ENCODE measurements at regions not wholly inside any gene's neighbourhood (a gene's known extent, or its start where the extent isn't known, plus 50 kb on each side); places are given as distances from the start of the nearest gene placed in this dataset.
"Not testable (repeated sequence)": the region's sequence is repeated elsewhere in the genome, so short reads cannot be mapped to it uniquely, and the experiment has no call there.

DNA sequence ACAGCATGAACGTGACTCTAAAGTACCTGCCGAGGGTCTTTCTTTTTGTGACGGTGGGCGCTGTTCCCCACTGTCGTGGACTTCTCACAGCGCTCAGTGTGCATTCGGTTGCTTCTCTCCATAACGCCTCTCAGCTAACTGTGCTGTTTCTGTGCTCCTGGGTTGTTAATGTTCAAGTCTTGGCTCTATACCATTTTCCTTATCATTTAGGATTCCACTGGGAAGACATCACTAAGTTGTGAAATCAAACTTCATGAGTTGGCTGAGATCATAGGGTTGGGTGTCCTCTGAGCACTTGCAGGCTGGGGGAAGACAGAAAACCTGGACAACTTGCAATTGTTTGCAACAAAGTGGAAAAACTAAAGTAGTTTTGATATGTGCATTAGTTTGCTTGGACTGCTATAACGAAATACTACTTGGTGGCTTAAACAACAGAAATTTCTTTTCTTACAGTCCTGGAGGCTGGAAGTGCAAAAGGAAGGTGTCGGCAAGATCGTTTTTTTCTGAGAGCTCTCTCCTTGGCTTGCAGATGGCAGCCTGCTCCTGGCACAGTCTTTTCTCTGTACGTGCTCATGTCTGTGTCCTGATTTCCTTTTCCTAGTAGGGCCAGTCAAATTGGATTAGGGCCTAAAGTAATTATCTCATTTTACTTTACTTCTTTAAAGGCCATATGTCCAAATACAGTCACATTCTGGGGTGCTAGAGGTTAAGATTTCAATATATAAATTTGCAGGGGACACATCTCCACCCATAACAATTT is 270.0 kb upstream of the PLGLB2 start:
- not testable (repeated sequence) for DNase-seq (ENCODE audit: low read depth in 2 of 2, low spot score in 1 of 2)

DNA sequence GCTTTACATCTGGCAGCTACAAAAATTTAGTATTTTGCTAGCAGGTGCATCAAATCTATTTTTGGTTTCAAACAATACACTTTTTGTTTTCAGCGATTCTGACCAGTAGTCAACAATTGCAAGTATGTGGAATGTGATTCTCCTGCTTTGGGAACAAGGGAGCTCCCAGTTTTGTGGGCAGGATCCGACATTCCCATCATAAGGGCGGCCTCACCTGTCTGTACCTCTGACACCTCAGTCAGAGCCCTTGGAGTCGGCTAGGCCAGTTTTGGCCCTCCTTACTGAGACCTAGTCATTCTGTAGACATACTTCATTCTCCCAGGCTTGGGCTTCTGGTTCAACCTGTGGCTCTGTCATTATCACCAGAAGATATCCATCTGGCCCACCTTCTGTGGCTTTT is 269.0 kb upstream of the PLGLB2 start:
- DNase-seq (ENCODE audit: low read depth in 2 of 2, low spot score in 1 of 2), result not testable (repeated sequence)

DNA sequence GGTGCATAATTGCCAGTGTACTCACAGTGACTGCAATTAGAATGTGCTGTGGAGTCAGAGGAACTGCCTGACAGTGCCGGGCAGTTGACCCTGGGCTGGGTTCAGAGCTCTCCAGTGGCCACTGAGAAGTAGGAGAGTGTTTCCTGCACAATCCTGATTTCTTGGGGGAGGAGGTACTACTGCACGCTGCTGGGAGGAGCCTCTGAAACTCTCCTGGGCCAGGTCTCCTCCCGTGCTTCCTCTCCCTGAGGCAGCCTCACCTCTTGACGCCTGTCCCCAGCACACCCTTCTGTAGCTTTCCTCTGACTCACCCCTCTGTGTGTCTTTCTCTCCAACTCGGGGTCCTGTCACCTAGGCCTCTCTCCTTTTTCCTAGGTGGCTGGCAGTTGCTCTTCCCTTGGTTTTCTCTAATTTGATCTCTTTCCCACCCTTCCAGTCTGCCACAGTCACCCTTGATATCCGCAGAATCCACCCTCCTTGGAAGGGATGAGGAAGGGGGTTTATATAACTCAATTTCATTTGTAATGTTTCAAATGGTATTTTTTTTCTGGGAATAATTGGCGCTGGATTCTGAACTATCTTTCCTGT is 264.7 kb upstream of the PLGLB2 start:
- not testable (repeated sequence) for DNase-seq (ENCODE audit: low read depth in 2 of 2, low spot score in 1 of 2)

DNA sequence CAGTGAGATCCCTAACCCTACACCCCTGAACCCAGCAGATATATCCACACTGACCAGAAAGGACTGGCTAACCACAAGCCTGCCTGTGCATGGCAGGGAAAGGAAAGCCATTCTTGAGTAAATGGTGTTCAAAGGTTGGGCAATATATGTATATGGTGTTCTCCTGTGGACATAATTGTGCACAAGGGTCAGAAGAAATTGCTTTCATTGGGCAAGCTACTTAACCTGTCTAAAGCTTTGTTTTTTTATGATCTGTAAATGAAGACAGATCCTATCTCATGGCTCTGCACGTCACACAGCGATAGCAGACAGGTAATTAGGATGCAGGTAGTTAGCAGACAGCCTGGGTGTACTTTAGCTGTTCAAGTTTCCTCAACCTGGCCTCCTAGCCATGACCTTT is 263.5 kb upstream of the PLGLB2 start:
- not testable (repeated sequence) for DNase-seq (ENCODE audit: low read depth in 2 of 2, low spot score in 1 of 2)

DNA sequence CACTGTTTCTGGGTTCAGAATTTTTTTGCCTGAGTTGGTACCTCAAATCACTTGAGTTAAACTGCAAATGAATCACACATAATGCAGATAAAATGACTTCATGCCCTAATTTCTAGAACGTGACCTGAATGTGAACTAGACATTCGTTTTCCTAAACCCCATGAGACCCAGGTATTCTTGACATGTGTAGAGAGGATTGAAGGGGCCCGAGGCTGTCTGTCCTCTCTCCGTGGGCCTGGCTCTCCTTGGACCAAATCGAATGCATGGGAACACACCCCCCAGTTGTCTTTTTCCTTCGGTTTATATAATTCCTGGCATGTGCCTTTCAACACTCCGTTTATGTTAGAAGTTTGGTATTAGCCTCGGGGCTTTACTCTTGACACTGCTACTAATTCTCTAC is 262.4 kb upstream of the PLGLB2 start:
- DNase-seq (ENCODE audit: low read depth in 2 of 2, low spot score in 1 of 2), result not testable (repeated sequence)

DNA sequence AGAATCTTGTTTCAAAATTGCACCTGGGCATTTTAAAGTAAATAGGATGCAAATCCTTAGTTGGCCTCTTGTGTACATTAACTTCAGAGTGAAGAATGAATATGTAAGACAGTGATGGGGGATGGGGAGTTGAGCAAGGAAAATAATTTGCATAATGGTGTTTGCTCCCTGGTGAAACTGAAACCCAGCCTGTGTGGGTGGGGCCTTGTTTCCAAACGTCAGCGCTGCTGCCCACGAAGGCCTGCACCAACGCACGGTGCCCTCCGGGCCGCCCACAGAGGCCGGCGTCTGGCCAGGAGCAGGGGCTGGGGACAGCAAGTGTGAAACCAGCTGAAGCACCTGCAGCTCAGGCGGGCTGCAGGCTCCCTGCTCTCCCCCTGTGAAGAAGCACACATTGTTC is 262.0 kb upstream of the PLGLB2 start:
- DNase-seq (ENCODE audit: low read depth in 2 of 2, low spot score in 1 of 2), result not testable (repeated sequence)

DNA sequence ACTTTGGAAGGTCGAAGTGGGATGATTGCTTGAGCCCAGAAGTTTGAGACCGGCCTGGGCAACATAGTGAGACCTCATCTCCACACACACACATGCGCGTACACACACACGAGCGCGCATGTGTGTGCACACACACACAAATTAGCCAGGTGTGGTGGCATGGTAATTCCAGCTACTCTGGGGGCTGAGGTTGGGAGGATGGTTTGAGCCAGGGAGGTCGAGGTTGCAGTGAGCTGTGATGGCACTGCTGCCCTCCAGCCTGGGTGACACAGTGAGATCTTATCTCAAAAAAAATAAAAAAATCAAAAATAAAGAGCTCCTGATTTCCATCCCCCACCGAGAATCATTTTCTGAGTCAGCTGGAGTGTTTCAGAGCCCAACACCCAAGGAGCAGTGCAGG is 261.5 kb upstream of the PLGLB2 start:
- not testable (repeated sequence) for DNase-seq (ENCODE audit: low read depth in 2 of 2, low spot score in 1 of 2)

DNA sequence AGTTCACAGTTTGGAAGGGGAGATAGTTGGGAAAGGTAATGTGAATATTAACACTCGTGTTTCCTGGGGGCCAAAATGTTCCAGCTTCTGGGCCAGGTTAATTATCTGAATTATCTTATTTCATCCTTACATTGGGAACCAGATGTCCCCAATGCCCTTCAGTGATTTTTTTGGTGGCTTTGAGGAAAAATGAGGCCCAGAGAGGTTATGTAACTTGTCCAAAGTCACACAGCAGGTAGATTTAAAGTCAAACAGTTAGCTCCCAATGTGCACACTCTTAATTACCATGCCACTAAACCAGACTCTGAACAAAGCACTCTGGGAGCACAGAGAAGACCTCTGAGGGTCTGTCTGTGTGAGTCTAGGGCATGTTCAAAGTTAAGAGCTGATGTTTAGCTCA is 259.9 kb upstream of the PLGLB2 start:
- DNase-seq (ENCODE audit: low read depth in 2 of 2, low spot score in 1 of 2), result not testable (repeated sequence)

DNA sequence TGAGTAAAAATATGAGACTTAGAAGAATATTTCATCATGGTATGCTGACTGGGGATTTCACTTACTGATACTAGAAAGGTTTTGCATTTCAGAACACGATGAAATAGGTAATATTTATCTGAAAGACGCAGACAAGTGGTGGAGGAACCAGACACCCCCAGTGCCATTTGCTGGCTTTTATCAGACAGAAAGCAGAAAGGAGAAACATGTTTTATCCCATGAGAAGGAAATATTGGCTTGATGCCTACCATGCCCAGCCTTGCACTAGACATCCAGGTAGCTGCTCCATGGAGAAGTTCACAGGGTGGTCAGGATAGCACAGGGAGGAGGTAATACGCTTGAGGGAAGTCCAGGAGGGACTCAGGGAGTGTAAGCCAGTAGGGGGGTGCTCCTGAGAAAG is 258.9 kb upstream of the PLGLB2 start:
- DNase-seq (ENCODE audit: low read depth in 2 of 2, low spot score in 1 of 2), result not testable (repeated sequence)

DNA sequence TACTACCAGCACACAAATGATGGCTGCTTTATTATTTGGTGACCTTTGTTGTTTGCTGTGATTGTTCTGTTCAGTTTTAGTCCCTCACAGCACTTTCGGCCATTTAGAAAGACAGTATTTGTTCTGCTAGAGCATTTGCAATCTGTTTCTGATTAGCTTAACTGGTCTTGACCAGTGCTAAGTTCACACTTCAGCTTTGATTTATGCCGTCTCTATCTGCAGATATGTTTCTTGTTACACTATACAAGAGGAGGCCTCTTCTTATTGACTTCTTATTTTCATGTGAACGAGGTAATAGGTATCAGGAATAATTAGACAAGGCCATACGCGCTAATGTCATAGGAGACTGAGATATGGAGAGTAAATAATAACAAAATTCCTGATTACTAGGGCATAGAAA is 253.0 kb upstream of the PLGLB2 start:
- not testable (repeated sequence) for DNase-seq (ENCODE audit: low read depth in 2 of 2, low spot score in 1 of 2)

DNA sequence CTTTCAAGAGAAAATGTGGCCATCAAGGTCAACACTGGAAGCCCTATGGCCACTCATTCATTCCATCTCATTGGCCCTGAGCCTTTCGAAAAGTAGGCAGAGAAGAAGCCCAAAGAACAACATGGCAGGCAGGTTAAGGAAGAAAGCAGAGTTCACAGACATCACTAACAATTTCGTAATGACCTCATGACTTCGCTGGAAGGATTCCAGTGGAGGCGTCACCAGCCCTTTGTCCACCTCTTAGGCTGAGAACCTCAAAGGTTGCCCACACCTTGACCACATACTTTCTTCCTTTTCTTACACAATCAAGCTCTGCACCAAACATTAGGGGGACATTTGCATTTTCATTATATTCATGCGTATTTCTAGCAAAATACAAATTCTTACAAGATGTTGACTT is 252.4 kb upstream of the PLGLB2 start:
- DNase-seq (ENCODE audit: low read depth in 2 of 2, low spot score in 1 of 2), result not testable (repeated sequence)

DNA sequence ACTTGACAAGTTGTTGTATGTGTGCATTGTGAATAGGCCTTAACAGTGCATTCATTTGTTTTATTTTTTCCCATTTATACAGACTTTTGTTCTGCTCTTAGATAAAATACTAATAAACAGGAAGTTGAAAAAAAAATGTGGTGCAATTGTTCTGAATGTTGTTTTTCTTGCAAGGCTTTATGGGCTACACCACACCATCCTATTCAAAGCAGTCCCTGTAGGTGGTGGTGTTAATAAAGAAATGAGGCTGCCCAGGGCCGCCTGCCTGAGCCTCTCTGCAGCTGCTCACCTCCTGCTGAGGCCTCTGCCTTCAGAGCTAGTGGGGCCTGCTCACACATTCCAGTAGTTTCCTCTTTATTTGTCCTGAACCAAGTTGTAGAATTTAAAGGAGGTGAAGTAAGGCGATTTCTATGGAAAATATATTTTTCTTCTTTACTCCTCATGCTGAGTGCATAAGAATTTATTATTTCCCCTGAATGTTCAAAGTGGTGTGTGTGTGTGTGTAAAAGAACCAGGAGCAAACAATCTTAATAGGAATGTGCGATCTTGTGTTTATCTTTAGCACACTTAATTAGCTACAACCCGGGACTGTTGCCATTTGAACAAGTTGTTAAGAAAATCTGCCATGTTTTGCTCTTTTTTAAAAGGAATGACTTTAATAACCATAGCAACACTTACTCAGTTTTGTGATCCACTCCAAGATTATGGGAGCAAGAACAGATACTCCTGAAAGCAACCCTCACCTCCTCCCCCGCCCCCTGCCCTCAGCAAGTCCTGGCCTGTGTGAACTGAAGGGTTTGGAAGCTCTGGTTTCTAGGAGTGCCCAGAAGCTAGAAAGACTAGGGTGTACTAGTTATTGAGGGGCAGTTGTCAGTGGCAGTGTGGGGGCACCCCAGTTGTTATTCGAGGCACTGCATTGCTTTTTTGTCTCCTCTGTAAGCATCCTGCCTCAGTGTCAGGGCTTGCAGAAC is 251.6 kb upstream of the PLGLB2 start:
- DNase-seq (ENCODE audit: low read depth in 2 of 2, low spot score in 1 of 2), result not testable (repeated sequence)

DNA sequence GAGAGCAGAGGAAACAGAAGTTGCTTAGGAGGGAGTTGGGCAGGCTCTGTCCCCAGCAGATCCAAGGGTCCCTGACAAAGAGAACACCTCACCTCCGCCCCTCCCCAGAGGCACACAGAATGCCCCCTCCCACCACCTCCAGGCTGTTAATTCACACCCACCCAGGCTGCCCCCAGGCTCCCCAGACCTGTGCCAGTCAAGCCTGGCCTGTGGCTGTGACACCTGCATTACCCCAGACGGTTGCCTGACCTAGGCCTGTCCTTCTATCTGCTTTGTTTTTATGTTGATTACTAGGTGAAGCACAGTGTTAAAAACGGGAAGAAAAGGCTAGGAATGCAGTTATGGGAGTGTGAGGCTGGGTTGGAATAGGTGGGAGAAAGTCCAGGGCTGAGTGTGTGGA is 250.8 kb upstream of the PLGLB2 start:
- DNase-seq (ENCODE audit: low read depth in 2 of 2, low spot score in 1 of 2), result not testable (repeated sequence)

DNA sequence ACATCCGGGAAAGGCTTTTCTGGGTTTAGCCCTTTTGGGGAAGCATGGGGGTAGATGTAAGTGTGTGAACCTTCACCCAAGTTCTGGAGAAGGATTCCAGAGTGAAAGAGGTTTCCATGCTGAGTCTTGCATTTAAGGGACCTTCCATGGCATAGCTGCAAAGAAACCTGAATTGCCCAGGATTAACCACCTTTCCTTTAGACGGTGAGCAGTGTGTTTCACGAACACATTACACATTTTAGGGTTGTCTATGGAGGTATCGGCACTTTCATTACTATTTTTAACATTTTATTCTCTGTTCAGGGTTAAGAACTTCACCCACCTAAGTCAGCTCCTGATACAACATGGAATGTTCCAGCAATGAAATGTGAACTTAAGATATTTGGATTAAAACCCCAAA is 250.2 kb upstream of the PLGLB2 start:
- DNase-seq (ENCODE audit: low read depth in 2 of 2, low spot score in 1 of 2), result not testable (repeated sequence)

DNA sequence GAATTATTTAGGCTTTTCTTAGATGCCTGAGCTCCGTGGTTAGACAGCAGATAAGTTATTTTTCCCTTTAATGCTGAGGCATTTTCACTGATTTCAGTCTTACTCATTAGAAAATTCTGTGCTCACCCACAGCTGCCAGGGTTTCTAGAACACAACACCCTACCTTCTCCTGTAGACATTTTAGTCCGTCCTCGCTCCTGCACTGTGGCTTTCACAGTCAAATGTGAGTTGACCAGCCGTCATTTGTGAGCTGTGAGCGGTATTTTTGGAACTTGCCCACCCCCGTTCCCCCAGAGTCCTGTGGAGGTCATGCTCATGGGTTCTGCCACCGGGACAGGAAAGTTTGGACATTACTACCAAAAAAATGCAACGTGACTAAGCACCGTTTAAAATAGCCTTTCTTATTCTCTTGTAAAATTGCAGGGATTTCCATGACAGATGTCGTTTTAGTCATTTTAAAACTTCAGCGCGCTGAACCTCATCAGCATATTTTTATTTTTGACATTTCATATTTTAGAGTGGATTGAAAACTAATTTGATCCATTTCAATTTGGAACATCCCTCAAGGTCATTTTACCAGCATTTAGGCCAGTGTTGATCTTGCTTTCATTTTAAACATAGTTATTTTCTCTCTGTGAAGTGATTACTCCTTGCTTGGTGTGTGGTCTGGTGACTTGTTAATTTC is 249.6 kb upstream of the PLGLB2 start:
- DNase-seq (ENCODE audit: low read depth in 2 of 2, low spot score in 1 of 2), result not testable (repeated sequence)

DNA sequence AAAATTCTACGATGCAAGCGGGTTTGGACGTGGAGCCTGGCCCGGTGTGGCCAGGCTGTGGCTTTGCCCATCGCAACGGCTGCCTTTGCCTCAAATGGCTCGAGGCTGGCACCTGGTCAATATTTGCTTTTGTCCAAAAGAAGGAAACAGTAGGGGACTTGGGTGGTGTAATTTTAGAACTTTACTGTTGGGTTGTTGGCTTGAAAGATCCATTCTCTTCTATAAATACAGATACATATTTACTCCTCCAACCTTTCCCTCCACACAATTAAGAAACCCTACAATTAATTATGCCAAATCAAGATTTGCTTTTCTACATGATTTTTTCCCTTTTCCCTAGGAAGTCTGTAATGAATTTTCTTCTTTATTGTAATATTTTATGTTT is 249.0 kb upstream of the PLGLB2 start:
- DNase-seq (ENCODE audit: low read depth in 2 of 2, low spot score in 1 of 2), result not testable (repeated sequence)

DNA sequence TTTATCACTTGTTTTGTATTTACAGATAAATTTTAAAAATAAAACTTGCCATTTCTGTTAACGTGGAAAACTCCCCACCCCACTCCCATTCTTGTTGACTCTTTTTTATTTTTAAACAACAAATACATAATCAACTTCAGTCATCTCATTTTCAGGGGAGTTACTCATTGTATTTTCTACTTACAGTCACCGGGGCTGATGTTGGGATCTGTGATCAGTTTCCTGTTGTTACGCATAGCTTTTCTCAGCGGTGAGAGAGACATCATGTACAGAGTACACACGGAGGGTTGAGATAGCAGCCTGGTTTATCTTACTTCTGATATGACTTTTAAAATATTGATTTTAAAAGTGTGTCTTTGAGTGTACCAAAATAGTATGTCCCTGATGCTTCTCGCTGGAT is 248.0 kb upstream of the PLGLB2 start:
- not testable (repeated sequence) for DNase-seq (ENCODE audit: low read depth in 2 of 2, low spot score in 1 of 2)

DNA sequence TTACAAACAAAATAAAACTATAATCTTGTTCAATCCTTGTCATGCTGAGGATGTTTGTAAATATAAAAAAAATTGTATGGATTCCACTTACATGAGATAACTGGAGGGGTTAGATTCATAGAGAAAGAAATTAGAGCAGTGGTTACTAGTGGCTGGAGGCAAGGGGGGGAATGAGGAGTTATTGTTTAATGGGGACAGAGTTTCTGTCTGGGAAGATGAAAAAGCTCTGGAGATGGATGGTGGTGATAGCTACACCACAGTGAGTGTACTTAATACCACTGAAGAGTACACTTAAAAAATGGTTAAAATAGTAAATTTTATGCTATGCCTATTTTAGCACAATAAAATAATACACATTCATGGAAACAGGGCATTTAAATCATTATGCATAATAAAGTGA is 247.5 kb upstream of the PLGLB2 start:
- DNase-seq (ENCODE audit: low read depth in 2 of 2, low spot score in 1 of 2), result not testable (repeated sequence)

DNA sequence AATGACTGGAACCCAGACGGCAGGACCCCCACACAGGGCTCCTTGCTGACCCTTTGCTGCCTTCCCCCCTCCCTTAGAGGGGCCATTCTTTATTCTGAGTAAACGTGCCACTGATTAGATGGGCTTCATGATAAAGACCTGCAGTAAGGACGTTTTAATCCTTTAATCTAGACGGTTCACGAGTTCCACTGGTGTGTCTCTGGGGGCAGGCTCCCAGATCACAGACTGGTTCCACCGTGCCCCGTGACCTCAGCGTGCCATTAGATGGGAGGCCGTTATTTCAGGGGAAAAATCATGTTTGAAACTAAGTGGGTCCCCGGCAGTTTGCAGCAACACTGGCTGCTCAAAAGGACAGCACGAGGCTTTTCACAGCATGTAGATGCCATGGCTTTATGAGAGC is 246.9 kb upstream of the PLGLB2 start:
- DNase-seq (ENCODE audit: low read depth in 2 of 2, low spot score in 1 of 2), result not testable (repeated sequence)

DNA sequence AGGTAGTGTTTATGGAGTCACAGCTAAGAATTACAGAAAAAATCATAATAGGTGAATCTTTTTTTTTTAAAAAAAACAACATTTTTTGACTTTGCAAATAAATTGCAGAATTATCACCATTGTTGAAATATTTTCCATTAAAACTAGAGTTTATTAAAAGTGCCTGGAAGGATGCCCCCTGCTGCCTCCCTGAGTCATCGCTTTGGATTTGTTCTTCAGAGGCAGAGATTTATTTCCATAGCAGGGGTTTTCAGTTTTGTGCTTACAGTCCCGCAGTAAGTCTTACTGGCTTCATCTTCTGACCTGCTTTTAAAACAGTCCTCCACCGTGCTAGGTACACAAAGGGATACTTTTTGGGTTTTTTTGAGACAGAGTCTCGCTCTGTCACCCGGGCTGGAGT is 244.9 kb upstream of the PLGLB2 start:
- DNase-seq (ENCODE audit: low read depth in 2 of 2, low spot score in 1 of 2), result not testable (repeated sequence)

DNA sequence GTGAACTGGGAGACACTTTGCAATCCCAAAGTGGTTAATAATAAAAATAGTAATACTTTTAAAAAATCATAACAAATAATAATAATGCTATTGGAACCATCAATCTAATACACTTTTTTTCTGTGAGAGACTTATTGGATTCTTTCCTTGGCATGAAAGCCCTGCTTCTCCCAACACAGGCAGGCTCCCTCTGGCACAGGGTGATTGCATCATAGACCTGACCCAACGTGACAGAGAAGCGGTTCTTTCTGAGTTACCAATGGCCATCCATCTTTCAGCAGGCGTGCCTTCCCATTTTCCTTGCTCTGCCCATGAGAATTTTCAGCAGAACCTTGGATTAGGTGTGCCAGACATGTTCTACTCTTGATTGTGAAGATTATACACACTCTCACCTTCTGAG is 242.6 kb upstream of the PLGLB2 start:
- DNase-seq (ENCODE audit: low read depth in 2 of 2, low spot score in 1 of 2), result not testable (repeated sequence)
